ENCODE measurements at regions not wholly inside any gene's neighbourhood (a gene's known extent, or its start where the extent isn't known, plus 50 kb on each side); places are given as distances from the start of the nearest gene placed in this dataset.

DNA sequence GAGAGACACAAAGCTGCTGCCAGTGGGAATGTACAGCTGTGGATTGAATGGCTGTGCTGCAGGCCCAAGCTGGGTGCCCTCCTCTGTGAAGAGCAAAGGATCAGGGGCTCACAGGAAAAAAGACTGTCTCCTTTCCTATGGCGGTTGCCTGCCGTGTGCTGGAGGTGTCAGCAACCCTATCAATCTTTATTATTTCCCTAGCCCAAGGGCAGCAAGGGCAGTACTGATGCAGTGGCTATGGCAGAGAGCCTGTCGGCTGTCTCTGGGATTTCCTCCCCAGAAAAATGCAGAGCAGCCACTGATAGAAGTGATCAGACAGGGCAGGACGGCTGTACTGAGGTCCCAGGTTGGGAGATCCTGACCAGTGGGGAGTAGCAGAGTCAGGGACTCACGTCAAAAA lies 117.3 kb upstream of the CDH12 start:
- Histone ChIP-seq H4K20me1 (ENCODE audit: low read length) (no peaks in the 10 kb centered on the region), H2AFZ (ENCODE audit: low read length) (no peak overlapping the region), H3K9me2 (replicated peaks; ENCODE audit: low read length) (no peaks in the 10 kb centered on the region), H3K36me3 (ENCODE audit: low read depth, low read length) (no peaks in the 10 kb centered on the region), H3K27me3 (ENCODE audit: low read length) (no peaks in the 10 kb centered on the region), H3K27ac (ENCODE audit: low read length) (no peak overlapping the region), H3K79me2 (ENCODE audit: low read length) (no peaks in the 10 kb centered on the region), H3K4me1 (ENCODE audit: insufficient read depth, low read length) (no peaks in the 10 kb centered on the region), H3K9me3 (ENCODE audit: low read length) (no peaks in the 10 kb centered on the region), H3F3A (ENCODE audit: low read length, unreplicated experiment) (no peaks in the 10 kb centered on the region), H3K4me2 (ENCODE audit: low read length) (no peak overlapping the region), H3K4me3 (ENCODE audit: low read length) (no peak overlapping the region), H3K9ac (ENCODE audit: low read length) (no peak overlapping the region)
- DNase-seq (no peak), ATAC-seq (no peak)
- intact Hi-C loops (cut with micrococcal nuclease), result no loop called here
- ChIA-PET CTCF (no interaction called here), POLR2A (ENCODE audit: unreplicated experiment) (no interaction called here)
- no TSS peak for BruUV-seq (replicated peaks)
- TF ChIP-seq EZH2 (IDR thresholded peaks at IDR 0.05; ENCODE audit: low read length, unreplicated experiment) (no peak), EZH2phosphoT487 (IDR thresholded peaks at IDR 0.05; ENCODE audit: borderline replicate concordance, low read length) (no peak)
- TF ChIP-seq, protein P1, sequence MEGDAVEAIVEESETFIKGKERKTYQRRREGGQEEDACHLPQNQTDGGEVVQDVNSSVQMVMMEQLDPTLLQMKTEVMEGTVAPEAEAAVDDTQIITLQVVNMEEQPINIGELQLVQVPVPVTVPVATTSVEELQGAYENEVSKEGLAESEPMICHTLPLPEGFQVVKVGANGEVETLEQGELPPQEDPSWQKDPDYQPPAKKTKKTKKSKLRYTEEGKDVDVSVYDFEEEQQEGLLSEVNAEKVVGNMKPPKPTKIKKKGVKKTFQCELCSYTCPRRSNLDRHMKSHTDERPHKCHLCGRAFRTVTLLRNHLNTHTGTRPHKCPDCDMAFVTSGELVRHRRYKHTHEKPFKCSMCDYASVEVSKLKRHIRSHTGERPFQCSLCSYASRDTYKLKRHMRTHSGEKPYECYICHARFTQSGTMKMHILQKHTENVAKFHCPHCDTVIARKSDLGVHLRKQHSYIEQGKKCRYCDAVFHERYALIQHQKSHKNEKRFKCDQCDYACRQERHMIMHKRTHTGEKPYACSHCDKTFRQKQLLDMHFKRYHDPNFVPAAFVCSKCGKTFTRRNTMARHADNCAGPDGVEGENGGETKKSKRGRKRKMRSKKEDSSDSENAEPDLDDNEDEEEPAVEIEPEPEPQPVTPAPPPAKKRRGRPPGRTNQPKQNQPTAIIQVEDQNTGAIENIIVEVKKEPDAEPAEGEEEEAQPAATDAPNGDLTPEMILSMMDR (conservative IDR thresholded peaks at IDR 0.05; ENCODE audit: low read depth, low read length), result no peak

DNA sequence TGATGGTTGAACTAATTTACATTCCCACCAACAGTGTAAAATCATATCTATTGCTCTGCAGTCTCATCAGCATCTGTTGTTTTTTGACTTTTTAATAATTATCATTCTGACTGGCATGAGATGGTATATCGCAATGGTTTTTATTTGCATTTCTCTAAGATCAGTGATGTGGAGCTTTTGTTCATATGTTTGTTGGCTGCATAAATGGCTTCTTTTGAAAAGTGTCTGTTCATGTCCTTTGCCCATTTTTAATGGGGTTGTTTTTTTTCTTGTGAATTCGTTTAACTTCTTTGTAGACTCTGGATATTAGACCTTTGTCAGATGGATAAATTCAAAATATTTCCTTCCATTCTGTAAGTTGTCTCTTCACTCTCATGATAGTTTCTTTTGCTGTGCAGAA lies 115.2 kb upstream of the CDH12 start:
- Histone ChIP-seq H3F3A (ENCODE audit: low read length, unreplicated experiment) (no peaks in the 10 kb centered on the region), H3K27me3 (ENCODE audit: low read length) (no peaks in the 10 kb centered on the region), H3K9ac (ENCODE audit: low read length) (no peak overlapping the region), H3K36me3 (ENCODE audit: low read depth, low read length) (no peaks in the 10 kb centered on the region), H3K4me3 (ENCODE audit: low read length) (no peak overlapping the region), H3K79me2 (ENCODE audit: low read length) (no peaks in the 10 kb centered on the region), H3K4me2 (ENCODE audit: low read length) (no peak overlapping the region), H4K20me1 (ENCODE audit: low read length) (no peaks in the 10 kb centered on the region), H3K27ac (ENCODE audit: low read length) (no peak overlapping the region), H3K4me1 (ENCODE audit: insufficient read depth, low read length) (no peaks in the 10 kb centered on the region), H3K9me2 (replicated peaks; ENCODE audit: low read length) (no peaks in the 10 kb centered on the region), H2AFZ (ENCODE audit: low read length) (no peak overlapping the region), H3K9me3 (ENCODE audit: low read length) (no peaks in the 10 kb centered on the region)
- intact Hi-C loops (cut with micrococcal nuclease), result no loop called here
- POLR2A ChIA-PET (ENCODE audit: unreplicated experiment), result no interaction called here
- no peak for ATAC-seq
- no peak for DNase-seq
- no TSS peak for BruUV-seq (replicated peaks)
- CTCF ChIA-PET, result no interaction called here
- TF ChIP-seq, protein P1 (conservative IDR thresholded peaks at IDR 0.05; ENCODE audit: low read depth, low read length), result no peak
- no peak for TF ChIP-seq EZH2phosphoT487 (IDR thresholded peaks at IDR 0.05; ENCODE audit: borderline replicate concordance, low read length)
- TF ChIP-seq EZH2 (IDR thresholded peaks at IDR 0.05; ENCODE audit: low read length, unreplicated experiment), result no peak

DNA sequence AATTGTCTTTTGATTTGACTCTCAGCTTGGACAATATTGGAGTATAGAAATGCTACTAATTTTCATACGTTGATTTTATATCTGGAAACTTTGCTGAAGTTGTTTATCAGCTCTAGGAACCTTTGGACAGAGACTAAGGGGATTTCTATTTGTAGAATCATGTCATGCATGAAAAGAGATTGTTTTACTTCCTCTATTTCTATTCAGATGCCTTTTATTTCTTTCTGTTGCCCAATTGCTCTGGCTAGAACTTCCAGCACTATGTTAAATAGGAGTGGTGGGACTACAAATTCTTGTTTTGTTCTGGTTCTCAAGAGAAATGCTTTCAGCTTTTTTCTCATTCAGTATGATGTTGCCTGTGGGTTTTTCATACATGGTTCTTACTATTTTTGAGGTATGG lies 112.8 kb upstream of the CDH12 start:
- no peaks in the 10 kb centered on the region for H3K9me2 ChIP-seq (replicated peaks; ENCODE audit: low read length)
- DNase-seq, result no peak
- H3K36me3 ChIP-seq (ENCODE audit: low read depth, low read length), result no peaks in the 10 kb centered on the region
- intact Hi-C loops (cut with micrococcal nuclease), result no loop called here
- H3K9me3 ChIP-seq (ENCODE audit: low read length), result no peaks in the 10 kb centered on the region
- no peak for ATAC-seq
- no peaks in the 10 kb centered on the region for H3K4me1 ChIP-seq (ENCODE audit: insufficient read depth, low read length)
- no peaks in the 10 kb centered on the region for H3F3A ChIP-seq (ENCODE audit: low read length, unreplicated experiment)
- H3K27ac ChIP-seq (ENCODE audit: low read length), result no peak overlapping the region
- H4K20me1 ChIP-seq (ENCODE audit: low read length), result no peaks in the 10 kb centered on the region
- H3K27me3 ChIP-seq (ENCODE audit: low read length), result no peaks in the 10 kb centered on the region
- no peak overlapping the region for H3K4me2 ChIP-seq (ENCODE audit: low read length)
- TF ChIP-seq EZH2 (IDR thresholded peaks at IDR 0.05; ENCODE audit: low read length, unreplicated experiment), result no peak
- TF ChIP-seq EZH2phosphoT487 (IDR thresholded peaks at IDR 0.05; ENCODE audit: borderline replicate concordance, low read length), result no peak
- TF ChIP-seq, protein P1 (conservative IDR thresholded peaks at IDR 0.05; ENCODE audit: low read depth, low read length), result no peak
- H2AFZ ChIP-seq (ENCODE audit: low read length), result no peak overlapping the region
- H3K4me3 ChIP-seq (ENCODE audit: low read length), result no peak overlapping the region
- no peaks in the 10 kb centered on the region for H3K79me2 ChIP-seq (ENCODE audit: low read length)
- no peak overlapping the region for H3K9ac ChIP-seq (ENCODE audit: low read length)
- POLR2A ChIA-PET (ENCODE audit: unreplicated experiment), result no interaction called here
- CTCF ChIA-PET, result no interaction called here
- BruUV-seq (replicated peaks), result no TSS peak

Measured in PC-3 (cell line).